ENCODE measurements at regions not wholly inside any gene's neighbourhood (a gene's known extent, or its start where the extent isn't known, plus 50 kb on each side); places are given as distances from the start of the nearest gene placed in this dataset.

DNA sequence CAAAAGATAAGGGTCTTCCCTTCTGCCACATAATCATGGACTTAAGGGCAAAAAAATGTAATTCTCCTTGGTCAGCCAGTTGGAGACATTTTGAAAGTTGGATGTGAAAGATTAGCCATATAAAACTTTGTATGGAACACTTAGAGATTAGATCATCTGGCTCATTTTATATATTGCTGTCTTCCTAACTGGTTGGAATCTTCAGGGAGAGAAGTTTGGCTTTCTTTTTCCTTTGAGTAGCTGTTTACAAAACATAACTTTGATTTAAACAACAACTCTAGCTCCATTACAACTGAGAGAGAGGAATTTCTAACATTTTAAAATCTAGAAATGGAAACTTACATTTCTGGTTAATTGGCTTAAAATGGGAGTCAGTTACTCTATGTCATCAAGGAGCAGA lies 132.7 kb downstream of the RDH14 start:
- DNase-seq (ENCODE audit: low read depth in 4 of 4, low spot score in 3 of 4) = no peak

DNA sequence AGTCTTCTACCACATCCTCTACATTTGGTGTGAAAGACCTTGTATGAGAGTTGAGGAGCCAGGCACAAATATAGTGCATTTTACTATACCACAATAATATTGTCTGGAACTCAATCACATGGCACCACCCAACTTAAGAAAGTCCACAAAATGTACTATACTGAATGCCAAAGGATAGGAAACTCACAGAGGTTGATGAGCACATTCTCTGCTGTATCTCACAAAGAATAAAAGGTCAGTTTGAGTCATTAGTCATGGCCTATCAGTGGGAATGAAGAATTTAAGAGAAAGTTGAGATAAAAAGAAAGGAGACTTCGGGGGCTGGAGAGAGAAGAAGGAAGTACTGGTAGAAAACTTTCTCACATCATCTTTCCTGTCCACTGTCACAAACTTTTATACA lies 134.3 kb downstream of the RDH14 start:
- DNase-seq (ENCODE audit: low read depth in 4 of 4, low spot score in 3 of 4) = no peak

DNA sequence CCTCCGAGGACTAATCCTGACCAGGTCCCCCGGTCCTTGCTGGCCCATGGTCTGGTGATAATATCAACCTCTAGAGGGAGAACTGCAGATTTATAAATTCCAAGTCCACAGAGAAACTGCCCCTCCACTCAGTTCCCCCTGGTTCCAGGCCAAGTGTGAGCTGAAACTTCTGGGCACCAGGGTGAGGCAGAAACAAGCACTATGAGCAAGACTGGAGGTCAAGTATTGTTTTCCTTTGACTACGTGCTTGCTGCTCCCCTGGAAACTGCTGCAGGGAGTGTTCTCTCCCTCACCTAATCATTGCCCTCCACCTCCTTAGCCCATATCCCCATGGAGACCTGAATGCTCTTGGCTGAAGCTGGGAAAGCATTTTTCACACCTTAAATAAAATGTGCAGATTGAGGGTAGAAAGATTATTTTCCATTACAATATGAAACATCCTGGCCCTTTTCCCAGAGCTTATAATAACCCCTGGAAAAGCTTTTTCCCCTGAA lies 135.2 kb downstream of the RDH14 start:
- DNase-seq (ENCODE audit: low read depth in 4 of 4, low spot score in 3 of 4) = no peak

DNA sequence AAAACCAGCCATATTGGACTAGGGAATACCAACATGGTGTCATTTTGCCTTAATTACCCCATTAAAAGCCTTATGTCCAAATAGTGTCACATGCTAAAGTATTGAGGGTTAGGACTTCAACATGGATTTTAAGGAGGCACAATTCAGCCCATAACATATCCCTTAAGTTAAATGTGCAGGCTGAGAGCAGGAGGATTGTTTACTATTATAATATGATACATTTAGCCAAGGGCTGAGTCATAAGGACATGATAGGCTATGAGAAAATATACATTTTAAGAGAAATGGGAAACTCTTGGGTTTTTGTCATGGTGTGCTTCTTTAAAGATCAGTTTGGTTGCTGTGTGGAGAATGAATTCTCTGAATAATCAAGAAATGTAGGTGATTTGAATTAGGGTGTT lies 136.8 kb downstream of the RDH14 start:
- no peak for DNase-seq (ENCODE audit: low read depth in 4 of 4, low spot score in 3 of 4)

DNA sequence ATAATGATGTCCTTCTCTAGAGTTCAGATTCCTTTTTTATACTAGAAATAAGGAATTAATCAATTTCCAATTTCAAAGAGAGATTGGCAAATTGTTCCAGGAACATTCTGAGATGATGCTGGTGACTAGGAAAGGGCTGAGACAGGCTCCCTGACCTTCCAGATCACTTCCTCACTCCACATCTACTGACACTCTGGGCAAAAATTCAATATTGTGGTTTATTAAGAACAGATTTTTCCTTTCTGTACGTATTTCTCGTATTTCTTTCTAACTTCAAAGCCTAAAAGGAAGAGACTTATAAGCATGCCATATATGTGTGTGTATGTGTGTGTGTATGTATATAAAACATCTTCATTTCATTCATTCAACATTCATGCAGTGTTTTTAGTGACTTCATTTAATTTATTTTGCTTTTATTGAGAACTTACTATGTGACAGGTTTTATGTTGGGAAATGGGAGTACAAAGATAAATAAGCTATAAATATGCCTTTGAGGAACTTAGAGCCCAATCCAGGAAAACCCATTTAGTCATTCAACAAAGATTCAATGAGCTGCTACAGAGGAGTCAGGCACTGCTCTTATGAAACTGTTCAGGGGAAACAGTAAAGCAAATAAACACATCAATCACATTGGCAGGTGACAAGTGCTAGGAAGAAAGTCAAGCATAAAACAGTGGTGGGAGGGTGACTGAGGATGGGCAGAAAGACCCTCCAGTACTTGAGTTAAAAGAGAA lies 137.9 kb downstream of the RDH14 start:
- DNase-seq (ENCODE audit: low read depth in 4 of 4, low spot score in 3 of 4) = no peak

DNA sequence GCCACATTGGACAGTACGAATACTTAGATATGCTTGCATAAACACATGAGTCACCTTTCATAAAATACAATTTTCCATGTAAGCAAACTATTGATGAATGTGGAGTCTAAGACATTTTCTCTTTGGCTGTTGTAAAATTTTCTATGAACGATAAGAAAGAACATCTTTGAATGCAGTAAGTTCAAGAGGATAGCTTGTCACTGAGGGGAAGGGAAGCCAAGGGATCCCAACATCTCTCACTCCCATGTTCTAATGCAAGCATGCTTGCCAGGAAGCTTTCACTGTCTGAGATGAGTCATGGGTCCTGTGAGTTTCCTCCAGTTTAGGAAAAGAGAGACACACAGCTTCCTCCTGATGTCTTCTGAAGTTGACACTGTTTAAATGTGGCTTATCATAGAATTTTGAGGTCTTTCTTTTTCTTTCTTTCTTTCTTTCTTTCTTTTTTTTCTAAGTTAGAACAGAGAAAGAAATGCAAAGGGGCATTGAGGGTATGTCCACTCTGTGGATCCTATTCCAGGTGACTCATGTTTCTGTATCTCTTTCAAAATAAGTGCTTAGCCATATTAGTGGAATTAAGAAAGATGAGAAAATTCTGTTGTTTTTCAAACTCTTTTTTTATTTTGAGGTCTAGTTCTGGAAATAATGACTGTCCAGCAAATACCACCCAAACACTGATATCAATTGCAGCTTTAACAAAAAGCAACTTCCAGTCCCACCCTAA lies 146.6 kb downstream of the RDH14 start:
- no peak for DNase-seq (ENCODE audit: low read depth in 4 of 4, low spot score in 3 of 4)

DNA sequence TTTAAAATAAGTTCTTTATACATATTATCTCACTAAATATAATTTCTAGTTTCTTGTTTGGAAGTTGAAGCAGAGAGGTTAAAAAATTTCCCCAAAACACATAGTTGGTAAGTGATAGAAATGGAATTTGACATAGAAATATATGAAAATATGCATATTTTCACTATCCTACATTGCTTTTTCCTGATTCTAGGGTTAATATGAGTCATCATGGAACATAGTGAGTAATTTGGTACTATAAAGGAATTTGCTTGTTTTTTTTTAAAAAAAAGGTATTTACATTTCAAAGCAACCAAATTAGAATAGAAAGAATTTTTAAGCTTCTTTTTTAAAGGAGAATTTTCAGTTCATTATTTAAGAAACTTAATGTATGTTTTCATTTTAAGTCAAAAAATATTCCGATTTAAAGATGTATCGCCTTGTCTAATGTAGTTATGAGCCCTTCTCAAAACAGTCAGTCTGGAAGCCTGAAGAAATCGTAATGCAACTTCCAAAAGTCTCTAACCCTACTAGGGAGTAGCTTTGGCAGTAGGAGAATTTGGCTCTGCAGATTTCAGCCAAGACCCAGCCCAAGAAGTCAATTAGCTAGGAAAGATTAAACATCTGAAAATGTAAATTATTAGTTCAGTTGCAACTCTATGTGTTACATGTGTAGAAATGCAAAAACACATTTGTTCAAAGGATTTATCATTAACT lies 147.3 kb downstream of the RDH14 start:
- no peak for DNase-seq (ENCODE audit: low read depth in 4 of 4, low spot score in 3 of 4)

DNA sequence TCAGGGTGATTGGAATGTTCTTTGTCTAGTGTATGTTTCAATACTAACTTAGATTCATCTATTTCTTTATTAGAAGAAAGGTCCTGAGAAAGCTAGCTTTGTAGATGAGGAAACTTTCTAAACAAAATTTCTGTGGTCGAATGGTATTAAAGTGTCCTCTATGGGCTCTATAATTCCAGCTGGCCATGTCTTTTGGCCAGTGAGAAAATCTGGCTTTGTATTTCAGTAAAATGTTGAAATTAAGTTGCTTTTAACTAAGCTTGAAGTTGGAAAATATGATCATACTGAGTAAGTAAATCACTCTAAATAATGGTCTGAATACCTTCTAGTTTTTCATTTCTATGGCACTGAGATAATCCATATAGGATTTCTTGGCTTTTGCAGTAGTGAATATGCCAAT lies 148.8 kb downstream of the RDH14 start:
- DNase-seq (ENCODE audit: low read depth in 4 of 4, low spot score in 3 of 4) = no peak

DNA sequence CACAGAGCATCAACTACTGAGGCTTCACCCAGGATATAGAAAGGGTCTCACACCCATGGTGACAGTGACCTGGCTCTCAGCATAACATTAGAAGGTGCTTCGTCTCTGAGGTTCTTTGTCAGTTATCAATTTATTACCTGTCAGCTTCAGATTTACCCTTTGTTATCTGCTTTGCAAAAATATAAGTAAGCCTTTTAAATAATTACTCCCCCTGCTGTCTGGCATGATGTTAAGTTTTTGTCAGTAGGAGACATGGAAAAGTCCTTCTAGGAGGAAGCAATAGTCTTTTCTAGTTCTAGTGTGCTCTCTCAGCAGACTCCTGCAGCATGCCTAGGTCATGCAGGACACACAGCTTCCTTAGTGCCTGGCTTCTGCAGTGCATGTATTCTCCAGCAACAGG lies 149.9 kb downstream of the RDH14 start:
- no peak for DNase-seq (ENCODE audit: low read depth in 4 of 4, low spot score in 3 of 4)

DNA sequence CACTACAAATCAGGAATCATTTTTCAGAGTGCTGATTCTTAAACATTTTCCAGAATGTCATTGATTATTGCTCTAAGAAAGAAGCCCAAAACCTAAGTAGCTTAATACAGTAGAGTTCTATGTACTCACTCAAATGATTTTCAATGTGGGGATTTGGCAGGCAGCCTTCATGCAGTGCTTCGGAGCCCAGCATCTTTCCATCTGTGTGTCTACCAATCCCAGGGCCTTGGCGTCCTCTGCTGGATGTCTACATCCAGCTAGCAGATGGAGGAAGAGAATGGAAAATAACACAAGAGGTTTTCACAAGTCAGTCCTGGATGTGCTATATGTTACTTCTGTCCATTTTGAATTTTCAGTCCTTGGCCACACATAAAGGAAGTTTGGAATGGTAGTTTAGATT lies 151.8 kb downstream of the RDH14 start:
- no peak for DNase-seq (ENCODE audit: low read depth in 4 of 4, low spot score in 3 of 4)

DNA sequence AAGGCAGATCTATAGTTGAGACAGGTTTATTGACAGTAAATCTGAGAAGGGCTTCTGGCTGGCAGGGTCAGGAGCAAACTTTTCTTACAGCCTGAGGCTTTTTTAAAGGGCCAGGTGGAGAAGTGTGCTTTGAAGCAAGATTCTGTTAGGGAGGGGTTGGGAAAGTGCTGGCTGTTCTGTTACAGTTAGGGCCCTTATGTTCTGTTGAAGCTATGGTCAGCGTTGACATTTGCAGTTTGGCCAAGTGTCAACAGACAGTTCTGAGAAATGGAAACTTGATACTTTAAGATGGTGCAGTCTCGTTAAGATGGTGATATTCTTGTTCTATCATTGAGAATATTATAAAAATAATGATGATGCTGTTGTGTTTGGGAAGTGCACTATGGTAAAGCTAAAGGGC lies 154.2 kb downstream of the RDH14 start:
- DNase-seq (ENCODE audit: low read depth in 4 of 4, low spot score in 3 of 4) = no peak

DNA sequence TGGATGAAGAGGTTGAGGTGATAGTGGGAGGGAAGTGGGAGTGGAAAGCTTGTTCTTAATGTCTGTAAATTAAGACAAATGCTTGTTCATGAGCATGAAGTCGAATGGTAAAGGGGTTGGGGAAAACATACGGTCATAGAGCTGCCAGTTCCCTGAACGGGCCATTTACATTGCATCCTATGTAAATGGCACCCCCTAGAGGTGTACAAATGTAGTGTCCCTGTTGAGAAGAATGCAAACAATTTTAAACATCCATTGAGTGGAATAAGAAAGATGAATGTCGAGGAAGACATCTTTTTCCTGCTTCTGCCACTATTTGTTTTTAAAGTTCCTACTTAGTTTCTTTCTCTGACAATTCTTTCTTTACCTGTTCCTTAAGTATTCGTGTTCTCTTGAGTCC lies 155.7 kb downstream of the RDH14 start:
- no peak for DNase-seq (ENCODE audit: low read depth in 4 of 4, low spot score in 3 of 4)

DNA sequence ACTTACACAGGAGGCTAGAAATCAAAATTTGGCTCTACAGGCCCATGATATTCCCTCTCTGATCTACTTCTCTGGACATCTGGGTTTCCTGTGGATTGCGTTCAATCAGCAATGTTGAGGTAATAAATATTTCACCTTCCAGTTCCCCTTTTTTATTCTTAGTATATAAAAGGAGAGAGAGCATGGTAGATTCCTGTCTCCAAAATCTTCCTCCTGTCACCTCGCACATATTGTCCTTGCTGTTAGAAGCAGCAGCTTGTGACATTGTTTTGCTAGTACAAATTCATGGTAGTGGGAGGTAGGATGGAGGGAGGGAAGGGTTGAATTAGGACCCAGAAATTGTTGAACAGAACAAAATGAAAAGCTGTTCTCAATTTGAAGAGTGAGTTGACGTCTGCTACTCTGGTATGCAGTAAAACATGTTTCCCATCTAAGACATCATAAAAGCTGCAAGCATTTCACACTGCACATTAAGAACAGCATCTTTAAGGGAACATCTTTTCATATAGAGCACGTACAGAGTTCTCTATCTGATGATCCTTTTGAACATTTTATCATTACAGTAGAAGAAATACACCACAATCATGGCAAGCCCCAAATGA lies 156.4 kb downstream of the RDH14 start:
- no peak for DNase-seq (ENCODE audit: low read depth in 4 of 4, low spot score in 3 of 4)

DNA sequence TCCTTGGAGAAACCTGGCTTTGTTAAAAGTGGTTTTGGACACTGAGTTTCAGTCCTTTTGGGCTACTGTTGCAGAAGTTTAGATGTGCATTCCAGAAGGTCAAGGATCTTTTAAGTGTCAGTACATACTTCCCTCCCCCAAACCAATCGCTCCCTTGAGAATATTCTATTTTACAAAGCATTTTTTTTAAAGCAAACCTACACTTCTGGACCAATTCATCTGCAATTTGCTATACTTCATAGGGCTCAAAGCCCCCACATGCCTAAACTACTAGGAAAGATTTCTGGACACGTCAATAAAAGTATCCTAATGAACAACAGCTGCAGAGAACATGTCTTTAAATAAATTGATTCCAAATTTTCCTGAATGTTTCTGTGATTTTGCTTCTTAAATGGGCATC lies 157.6 kb downstream of the RDH14 start:
- DNase-seq (ENCODE audit: low read depth in 4 of 4, low spot score in 3 of 4) = no peak

DNA sequence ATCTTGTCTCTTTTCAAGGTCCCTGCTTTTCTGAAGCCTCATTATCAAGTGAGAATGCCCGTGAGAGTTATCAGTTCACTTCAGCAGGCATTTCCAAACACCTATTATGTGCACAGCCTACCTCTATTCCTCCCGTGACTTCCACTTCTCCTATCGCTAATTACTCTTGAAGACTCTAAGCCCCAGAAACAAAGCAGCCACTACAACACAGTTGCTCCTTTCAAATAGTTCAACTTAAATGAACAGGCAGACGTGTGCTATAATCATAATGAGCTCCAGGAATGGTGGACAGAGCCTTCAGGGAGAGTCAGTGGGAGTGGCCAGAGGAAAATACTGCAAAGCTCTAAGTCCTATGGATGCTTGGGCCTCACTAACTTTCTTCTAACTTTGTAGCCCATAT lies 159.0 kb downstream of the RDH14 start:
- no peak for DNase-seq (ENCODE audit: low read depth in 4 of 4, low spot score in 3 of 4)

DNA sequence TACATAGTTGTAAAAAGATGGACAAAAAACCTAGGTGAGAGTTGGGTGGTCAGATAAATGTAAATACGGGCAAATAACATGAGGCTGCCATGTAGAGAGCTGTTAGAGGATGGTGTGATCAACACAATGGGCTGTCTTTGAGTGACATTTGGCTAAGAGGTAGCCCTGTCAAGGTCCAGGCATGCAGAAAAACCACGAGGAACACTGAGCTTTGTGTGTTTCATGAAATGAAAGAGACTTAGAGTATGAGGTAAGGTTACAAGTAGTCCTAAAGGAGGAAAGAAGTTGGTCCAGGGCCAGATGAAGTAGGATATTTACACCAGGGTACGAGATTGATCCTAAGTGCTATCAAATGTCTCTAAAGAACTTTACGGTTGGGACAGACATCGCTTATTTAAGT lies 160.9 kb downstream of the RDH14 start:
- DNase-seq (ENCODE audit: low read depth in 4 of 4, low spot score in 3 of 4) = no peak

DNA sequence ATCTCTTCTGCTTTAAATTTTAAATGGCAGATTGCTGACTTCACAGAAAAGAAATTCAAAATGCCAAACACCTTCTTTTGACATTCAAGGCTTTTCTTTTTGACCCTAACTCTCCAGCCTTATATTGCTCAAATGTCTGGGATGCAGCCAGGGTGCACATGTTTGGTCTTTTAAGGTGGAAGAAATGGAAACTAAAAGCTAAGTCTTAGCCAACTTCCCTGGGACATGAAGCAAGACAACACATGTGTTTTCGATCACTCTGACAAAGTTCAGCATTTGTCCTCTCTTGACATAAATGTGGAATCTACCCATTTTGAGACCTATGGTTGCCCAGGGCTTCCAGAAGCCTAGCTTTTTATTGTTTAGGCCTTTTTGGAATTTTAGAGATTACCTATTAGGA lies 161.6 kb downstream of the RDH14 start:
- no peak for DNase-seq (ENCODE audit: low read depth in 4 of 4, low spot score in 3 of 4)

DNA sequence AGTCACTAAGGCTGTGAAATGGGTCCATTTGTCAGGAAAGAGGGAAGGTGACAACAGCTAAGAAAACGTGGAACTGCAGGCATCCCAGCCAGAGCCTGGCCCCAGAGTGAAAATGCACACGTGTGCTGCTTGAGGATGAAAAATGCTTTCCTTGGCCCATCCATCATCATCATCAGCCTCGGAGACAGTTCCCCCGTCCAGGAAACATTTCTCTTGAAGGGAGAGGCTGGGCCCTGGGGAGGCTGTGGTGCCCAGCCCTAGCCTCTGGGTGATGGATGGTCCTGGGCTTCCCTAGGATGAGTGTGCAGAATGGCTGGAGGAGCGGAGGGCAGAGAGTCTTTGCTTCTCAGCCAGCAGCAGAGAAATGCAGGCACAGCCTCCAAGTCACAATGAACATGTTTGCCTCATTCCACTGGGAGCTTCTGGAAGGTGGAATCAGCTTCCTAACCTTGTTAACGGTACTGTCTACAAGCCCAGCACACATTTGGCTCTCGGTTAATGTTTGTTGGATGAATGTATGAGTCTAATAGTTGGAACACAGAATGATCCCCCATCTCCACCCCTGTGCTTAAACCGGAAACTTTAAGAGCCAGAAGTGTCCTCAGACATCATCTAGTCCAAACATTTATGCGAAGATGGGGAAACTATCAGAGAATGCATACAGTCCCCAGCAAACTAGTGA lies 164.0 kb downstream of the RDH14 start:
- DNase-seq (ENCODE audit: low read depth in 4 of 4, low spot score in 3 of 4) = no peak

DNA sequence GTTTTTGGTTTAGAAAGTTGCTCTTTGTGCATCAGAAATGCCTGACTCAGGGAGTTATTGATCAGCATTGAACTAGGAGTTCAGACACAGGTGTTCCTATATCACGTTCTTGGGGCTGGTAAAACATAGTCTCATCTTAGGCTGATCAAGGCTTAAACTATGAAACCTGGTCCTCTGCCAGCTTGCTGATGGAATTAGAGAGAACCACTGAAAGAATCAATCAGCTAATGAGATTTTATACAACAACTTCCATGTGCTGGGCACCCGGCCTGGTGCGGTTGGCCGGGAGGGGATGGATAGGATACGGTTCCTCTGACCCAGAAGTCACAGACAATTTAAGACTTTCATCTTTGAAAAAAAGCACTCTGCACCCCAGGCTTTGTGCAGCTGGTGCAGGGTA lies 164.9 kb downstream of the RDH14 start:
- DNase-seq (ENCODE audit: low read depth in 4 of 4, low spot score in 3 of 4) = no peak

DNA sequence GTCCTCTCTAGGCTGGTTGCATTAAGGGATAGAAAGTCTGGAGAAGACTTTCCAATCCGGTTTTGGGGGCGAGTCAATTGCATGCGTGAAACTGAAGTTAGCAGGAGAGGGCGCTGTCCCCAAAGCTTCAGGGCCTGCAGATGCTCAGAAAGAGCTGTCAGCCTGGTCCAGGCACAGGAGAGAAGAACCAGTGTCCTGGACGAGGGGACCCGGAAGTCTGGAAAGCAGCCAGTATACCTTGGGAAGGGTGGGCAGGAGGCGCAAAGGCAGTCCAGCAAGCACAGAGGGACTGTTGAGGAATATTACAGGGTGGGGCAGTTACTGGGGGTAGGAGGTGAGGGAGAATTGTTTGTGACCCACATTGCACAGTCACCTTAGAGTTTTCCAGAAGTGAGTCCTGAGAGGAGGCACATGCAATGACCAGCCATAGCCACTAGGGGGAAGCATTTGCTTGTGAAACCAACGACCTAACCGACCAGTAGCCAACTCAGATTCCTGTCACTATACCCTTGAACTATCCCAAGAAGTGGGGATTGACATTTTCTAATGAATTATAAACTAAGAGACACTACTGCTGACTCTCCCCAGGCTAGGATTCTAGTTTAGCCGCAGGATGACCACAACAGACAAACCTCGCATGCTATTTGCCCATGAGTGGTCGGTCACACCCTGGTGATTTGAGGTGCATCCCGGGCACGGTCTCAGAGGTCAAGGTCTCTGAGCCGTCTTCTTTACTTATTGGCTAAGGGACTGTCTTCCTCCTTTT lies 172.8 kb downstream of the RDH14 start:
- DNase-seq (ENCODE audit: low read depth in 4 of 4, low spot score in 3 of 4) = peak; percentile 66 to 80 (median 66)
